HCT116 (cell line): ENCODE measurements at regions not wholly inside any gene's neighbourhood (a gene's known extent, or its start where the extent isn't known, plus 50 kb on each side); places are given as distances from the start of the nearest gene placed in this dataset.

Experiments
- ATAC-seq: fragments of 200-7000 bp; cut with Tn5 transposase; 2 replicates; pipeline ENCODE4 v1.9.1; 2020; ENCODE audit warnings: mild to moderate bottlenecking, moderate library complexity
- BruUV-seq: library from RNA; stranded (reverse); fragments of 400-500 nt; replicated peaks from 2 replicates; lab custom pipeline; 2021; lab: Mats Ljungman, UMichigan
- CTCF ChIA-PET: fragments of 300-600 bp; sonication (Branson Sonifier 250); formaldehyde crosslinking; loops from one replicate; lab custom pipeline; 2021; ENCODE audit warnings: antibody characterized with exemption; lab: Charles Lee
- POLR2A ChIA-PET: fragments of 300-600, 350-600 bp; sonication (Branson Sonifier 250); formaldehyde crosslinking; loops from one replicate; lab custom pipeline; 2021; ENCODE audit warnings: antibody characterized with exemption; lab: Charles Lee
- RAD21 ChIA-PET, 2 experiments: fragments of 300-600 bp; sonication (Branson Sonifier 250); formaldehyde crosslinking; loops; one replicate each; lab custom pipeline; 2023; ENCODE audit warnings: low total read pairs in 2 of 2; ENCODE audit not compliant: uncharacterized antibody in 2 of 2, unreplicated experiment in 2 of 2, low non-redundant PET in 1 of 2; lab: Charles Lee
- DNase-seq: peaks from one replicate; pipeline ENCODE4 v3.0.0-alpha.2; 2010; ENCODE audit warnings: low read depth, low spot score
- H2AFZ ChIP-seq: fragments of 200-600 bp; shearing (Covaris generic), sonication (generic); 2 replicates; pipeline ENCODE4 v1.6.1; 2017; ENCODE audit warnings: low read depth, mixed run types, mixed read lengths, antibody characterized with exemption, low read length; ENCODE audit not compliant: poor library complexity, severe bottlenecking
- H3K27ac ChIP-seq: 2 replicates; pipeline ENCODE4 v1.5.1; 2012; ENCODE audit warnings: low read depth, low read length
- H3K27me3 ChIP-seq: fragments of 200-600 bp; sonication (generic); 2 replicates; pipeline ENCODE4 v1.6.1; 2016; ENCODE audit warnings: mixed run types, low read length, mixed read lengths; ENCODE audit not compliant: insufficient read depth
- H3K36me3 ChIP-seq, 2 experiments: fragments of 200-500 bp in 1 of 2; fragments of 200-600 bp in 1 of 2; sonication (Bioruptor generic) in 1 of 2; sonication (generic) in 1 of 2; 2 replicates each; pipeline versions ENCODE4 v1.5.1 to v1.6.1; 2014 to 2016; ENCODE audit warnings: low read length in 2 of 2, inconsistent platforms in 1 of 2, mixed read lengths in 1 of 2, mixed run types in 1 of 2; ENCODE audit not compliant: insufficient read depth in 2 of 2, control insufficient read depth in 1 of 2
- H3K4me1 ChIP-seq, 2 experiments: fragments of 200-600 bp in 1 of 2; sonication (generic) in 1 of 2; 2 replicates each; pipeline versions ENCODE4 v1.5.1 to v1.6.1; 2012 to 2017; ENCODE audit warnings: low read length in 2 of 2, inconsistent platforms in 1 of 2, mild to moderate bottlenecking in 1 of 2, mixed read lengths in 1 of 2, mixed run types in 1 of 2, moderate library complexity in 1 of 2; ENCODE audit not compliant: insufficient read depth in 2 of 2, control insufficient read depth in 1 of 2
- H3K4me2 ChIP-seq: fragments of 200-600 bp; sonication (generic); 2 replicates; pipeline ENCODE4 v1.6.1; 2017; ENCODE audit warnings: mixed run types, low read length, mixed read lengths
- H3K4me3 ChIP-seq, 2 experiments: fragments of 200-600 bp in 1 of 2; sonication (generic) in 1 of 2; replicated peaks in 1 of 2; 2 replicates each; pipeline ENCODE4 v1.5.1; 2011 to 2016; ENCODE audit warnings: low read length in 2 of 2, control low read depth in 1 of 2, low read depth in 1 of 2, mild to moderate bottlenecking in 1 of 2, mixed read lengths in 1 of 2, mixed run types in 1 of 2
- H3K79me2 ChIP-seq: fragments of 200-600 bp; sonication (generic); 2 replicates; pipeline ENCODE4 v1.6.1; 2017; ENCODE audit warnings: mild to moderate bottlenecking, mixed run types, low read length, moderate library complexity, mixed read lengths; ENCODE audit not compliant: insufficient read depth
- H3K9ac ChIP-seq: fragments of 200-600 bp; sonication (generic); 2 replicates; pipeline ENCODE4 v1.6.1; 2016; ENCODE audit warnings: low read length, mixed read lengths
- H3K9me2 ChIP-seq: fragments of 200-600 bp; sonication (generic), shearing (Covaris generic); 2 replicates; pipeline ENCODE4 v1.6.1; 2017; ENCODE audit warnings: mixed run types, mild to moderate bottlenecking, moderate library complexity; ENCODE audit not compliant: insufficient read depth
- H3K9me3 ChIP-seq, 2 experiments: fragments of 200-500 bp in 1 of 2; fragments of 200-600 bp in 1 of 2; sonication (Bioruptor generic) in 1 of 2; sonication (generic) in 1 of 2; 2 replicates each; pipeline ENCODE4 v1.6.1; 2014 to 2017; ENCODE audit warnings: low read length in 2 of 2, mixed read lengths in 2 of 2, inconsistent platforms in 1 of 2, low read depth in 1 of 2, mild to moderate bottlenecking in 1 of 2, mixed run types in 1 of 2, moderate library complexity in 1 of 2; ENCODE audit not compliant: control insufficient read depth in 1 of 2, insufficient read depth in 1 of 2
- H4K20me1 ChIP-seq: fragments of 200-600 bp; sonication (generic), shearing (Covaris generic); 2 replicates; pipeline ENCODE4 v1.6.1; 2017; ENCODE audit warnings: mixed run types, mild to moderate bottlenecking, moderate library complexity; ENCODE audit not compliant: insufficient read depth
- CBX3 ChIP-seq: IDR thresholded peaks from 2 replicates; pipeline ENCODE4 v1.6.1; 2012; ENCODE audit warnings: low read depth
- CEBPB ChIP-seq: IDR thresholded peaks from 2 replicates; pipeline ENCODE4 v1.6.1; 2012; ENCODE audit warnings: low read depth
- ELF1 ChIP-seq: IDR thresholded peaks from 2 replicates; pipeline ENCODE4 v1.6.1; 2012; ENCODE audit warnings: low read depth, borderline replicate concordance
- JUND ChIP-seq: IDR thresholded peaks from 2 replicates; pipeline ENCODE4 v1.6.1; 2012
- RAD21 ChIP-seq: IDR thresholded peaks from 2 replicates; pipeline ENCODE4 v1.6.1; 2012; ENCODE audit warnings: low read depth, mild to moderate bottlenecking
- REST ChIP-seq: IDR thresholded peaks from 2 replicates; pipeline ENCODE4 v1.6.1; 2012; ENCODE audit warnings: low read depth
- SP1 ChIP-seq: IDR thresholded peaks from 2 replicates; pipeline ENCODE4 v1.6.1; 2012; ENCODE audit warnings: low read depth
- YY1 ChIP-seq: IDR thresholded peaks from 2 replicates; pipeline ENCODE4 v1.6.1; 2011; ENCODE audit warnings: low read length, low read depth, moderate library complexity, mild to moderate bottlenecking; ENCODE audit not compliant: insufficient replicate concordance; ENCODE audit errors: extremely low read depth
- ZBTB33 ChIP-seq: IDR thresholded peaks from 2 replicates; pipeline ENCODE4 v1.6.1; 2011; ENCODE audit warnings: mild to moderate bottlenecking, low read length, moderate library complexity; ENCODE audit not compliant: insufficient replicate concordance; ENCODE audit errors: extremely low read depth
- ZFX ChIP-seq: fragments of 450-650 bp; IDR thresholded peaks from 2 replicates; pipeline ENCODE4 v1.6.1; 2017
- intact Hi-C: fragments of 100-400 bp; cut with micrococcal nuclease; formaldehyde crosslinking; loops from 2 replicates; pipeline ENCODE4 v1.10.0; 2022

- no peak overlapping the region for H3K4me3 ChIP-seq
- ATAC-seq (no peak), DNase-seq (no peak)
- intact Hi-C loops = loop anchor here (10.0 kb wide), 1 partner anchor 863 kb away; no protein-coding TSS in a partner anchor
- ChIA-PET CTCF (interaction anchor here (0.7 kb wide), 1 partner anchor 10 kb away, joined by 4 read pairs; no protein-coding TSS in a partner anchor), RAD21 (no interaction called here), POLR2A (no interaction called here)
- no TSS peak for BruUV-seq
- no peaks in the 10 kb centered on the region for H3K79me2 ChIP-seq
- H3K27me3 ChIP-seq = no peaks in the 10 kb centered on the region
- H3K36me3 ChIP-seq = no peaks in the 10 kb centered on the region
- no peak overlapping the region for H3K27ac ChIP-seq
- no peak for TF ChIP-seq JUND
- TF ChIP-seq ELF1 = no peak
- TF ChIP-seq CBX3 = no peak
- TF ChIP-seq YY1 = no peak
- no peak for TF ChIP-seq REST
- TF ChIP-seq SP1 = no peak
- TF ChIP-seq CEBPB = no peak
- TF ChIP-seq ZFX = no peak
- no peak for TF ChIP-seq RAD21
- TF ChIP-seq ZBTB33 = no peak
- H3K4me1 ChIP-seq = no peaks in the 10 kb centered on the region
- no peak overlapping the region for H3K9ac ChIP-seq
- H3K9me2 ChIP-seq = no peaks in the 10 kb centered on the region
- peaks cover under 1 to 3% of the 10 kb centered on the region in 2 experiments; a peak in 3 of 4 replicates for H3K9me3 ChIP-seq
- no peak overlapping the region for H2AFZ ChIP-seq
- H3K4me2 ChIP-seq = no peak overlapping the region
- H4K20me1 ChIP-seq = no peaks in the 10 kb centered on the region
Observed at GRCh38 chr11:12321217-12321937, 56.0 kb upstream of the PARVA start.
